ENCODE measurements at regions not wholly inside any gene's neighbourhood (a gene's known extent, or its start where the extent isn't known, plus 50 kb on each side); places are given as distances from the start of the nearest gene placed in this dataset.
"Not testable (repeated sequence)": the region's sequence is repeated elsewhere in the genome, so short reads cannot be mapped to it uniquely, and the experiment has no call there.

DNA sequence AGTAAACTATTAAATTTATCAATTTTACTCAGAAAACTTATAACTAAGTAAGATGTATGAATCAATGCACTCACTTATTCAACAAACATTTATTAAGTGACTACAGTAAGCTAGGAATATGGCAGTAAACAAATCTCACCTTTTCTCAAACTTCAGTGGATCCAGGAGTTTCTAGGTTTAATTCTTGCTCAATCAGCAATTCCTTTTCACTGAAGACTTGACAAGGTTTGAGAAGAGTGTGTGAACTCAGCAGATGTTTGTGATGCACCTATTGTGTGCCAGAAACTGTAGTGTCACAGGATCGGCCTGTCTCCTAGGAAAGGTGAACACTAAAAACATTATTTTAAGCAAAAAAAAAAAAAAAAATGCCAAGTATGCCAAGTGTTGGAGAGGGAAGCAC lies 167.8 kb downstream of the ALG10 start:
- no peak for DNase-seq (ENCODE audit: low read depth, low spot score)

DNA sequence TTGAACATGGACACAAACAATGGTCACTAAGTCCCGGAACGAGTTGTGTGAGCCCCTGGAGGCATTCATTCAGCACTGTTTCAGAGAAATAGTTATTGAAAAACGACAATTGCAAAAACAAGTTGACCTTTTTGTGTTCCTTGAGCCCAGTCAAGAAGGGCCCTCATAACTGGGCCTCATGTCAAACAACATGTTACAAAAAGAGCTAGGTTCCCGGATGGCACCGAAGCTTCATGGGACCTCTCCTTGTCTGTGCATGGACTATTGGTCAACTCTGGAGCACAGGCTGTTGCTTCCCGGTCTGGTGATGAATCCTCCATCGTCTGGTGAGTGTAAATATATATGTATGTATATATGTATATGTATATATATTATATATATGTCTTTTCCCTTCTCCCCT lies 176.6 kb downstream of the ALG10 start:
- DNase-seq (ENCODE audit: low read depth, low spot score) = no peak

DNA sequence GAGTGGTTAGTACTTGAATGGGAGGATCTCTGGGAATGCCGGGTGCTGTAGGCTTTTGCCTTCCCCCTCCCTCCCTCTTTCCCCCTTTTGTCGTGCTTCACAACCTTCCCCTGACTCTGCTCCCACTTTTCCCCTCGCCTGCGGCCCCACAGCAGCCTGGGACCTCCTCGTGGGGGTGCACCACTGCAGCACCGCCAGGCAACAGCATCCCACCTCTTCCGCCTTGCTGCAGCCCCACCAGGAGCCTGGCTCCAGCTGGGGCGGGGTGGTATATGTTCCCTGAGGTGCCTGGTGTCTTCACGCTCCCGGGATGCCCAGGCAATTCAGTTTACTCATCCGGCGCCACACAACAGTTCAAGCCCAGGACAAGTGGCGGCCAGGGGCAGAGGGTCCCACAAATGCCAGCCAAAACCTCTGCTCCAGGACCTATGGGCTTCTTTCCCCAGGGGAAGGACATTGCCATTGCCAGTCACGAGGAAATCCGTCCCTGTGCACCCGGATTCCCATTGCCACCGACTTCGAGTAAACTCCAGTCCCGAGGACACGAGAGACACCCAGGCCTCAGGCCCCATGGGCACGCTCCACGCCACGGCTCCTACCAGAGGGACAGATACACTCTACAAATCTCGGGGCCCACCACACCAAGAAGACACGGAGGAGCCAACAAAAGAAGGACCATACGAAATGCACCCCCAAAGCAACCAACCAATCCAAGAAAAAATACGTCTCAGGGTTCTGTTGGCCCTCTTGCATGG lies 181.7 kb downstream of the ALG10 start:
- DNase-seq (ENCODE audit: low read depth, low spot score) = no peak

DNA sequence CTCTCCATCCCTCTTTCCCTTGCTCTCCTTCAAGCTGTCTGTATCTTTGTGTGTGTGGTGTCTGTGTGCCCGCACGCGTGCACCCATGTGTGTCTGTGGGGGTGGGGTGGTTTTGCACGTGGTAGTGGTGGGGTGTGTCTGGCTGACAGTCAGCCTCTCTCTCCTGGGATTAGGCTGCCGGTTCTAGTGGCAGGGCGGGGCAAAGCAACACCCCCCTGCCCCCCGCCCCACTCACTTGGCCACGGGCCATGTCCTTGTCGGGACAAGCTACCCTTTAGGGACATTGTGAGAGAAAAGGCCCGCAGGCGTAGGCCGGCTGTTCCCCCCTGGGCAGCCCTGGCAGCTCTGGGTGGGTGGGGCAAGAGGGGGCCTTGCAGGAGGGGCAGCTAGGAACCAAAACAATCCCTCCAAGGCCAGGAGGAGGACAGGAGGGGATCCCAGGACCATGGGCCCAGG lies 182.6 kb downstream of the ALG10 start:
- no peak for DNase-seq (ENCODE audit: low read depth, low spot score)

DNA sequence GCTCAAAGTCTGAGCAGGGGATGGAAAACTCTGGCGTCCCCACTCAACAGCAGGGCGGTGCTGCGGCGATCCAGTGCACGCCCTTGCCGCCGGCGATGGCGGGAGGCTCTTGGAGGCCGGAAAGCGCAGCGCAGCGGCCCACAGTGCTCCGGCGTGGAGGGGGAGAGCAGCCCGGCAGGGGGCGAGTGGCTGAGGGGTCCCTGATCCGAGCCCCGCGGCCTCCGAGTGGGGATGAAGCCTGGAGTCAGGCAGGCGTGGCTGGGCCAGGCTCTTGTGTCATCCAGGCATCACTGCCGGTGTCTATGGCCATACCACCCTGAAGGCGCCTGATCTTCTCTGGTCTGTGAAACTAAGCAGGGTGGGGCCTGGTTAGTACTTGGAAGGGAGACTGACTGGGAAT lies 183.1 kb downstream of the ALG10 start:
- no peak for DNase-seq (ENCODE audit: low read depth, low spot score)

DNA sequence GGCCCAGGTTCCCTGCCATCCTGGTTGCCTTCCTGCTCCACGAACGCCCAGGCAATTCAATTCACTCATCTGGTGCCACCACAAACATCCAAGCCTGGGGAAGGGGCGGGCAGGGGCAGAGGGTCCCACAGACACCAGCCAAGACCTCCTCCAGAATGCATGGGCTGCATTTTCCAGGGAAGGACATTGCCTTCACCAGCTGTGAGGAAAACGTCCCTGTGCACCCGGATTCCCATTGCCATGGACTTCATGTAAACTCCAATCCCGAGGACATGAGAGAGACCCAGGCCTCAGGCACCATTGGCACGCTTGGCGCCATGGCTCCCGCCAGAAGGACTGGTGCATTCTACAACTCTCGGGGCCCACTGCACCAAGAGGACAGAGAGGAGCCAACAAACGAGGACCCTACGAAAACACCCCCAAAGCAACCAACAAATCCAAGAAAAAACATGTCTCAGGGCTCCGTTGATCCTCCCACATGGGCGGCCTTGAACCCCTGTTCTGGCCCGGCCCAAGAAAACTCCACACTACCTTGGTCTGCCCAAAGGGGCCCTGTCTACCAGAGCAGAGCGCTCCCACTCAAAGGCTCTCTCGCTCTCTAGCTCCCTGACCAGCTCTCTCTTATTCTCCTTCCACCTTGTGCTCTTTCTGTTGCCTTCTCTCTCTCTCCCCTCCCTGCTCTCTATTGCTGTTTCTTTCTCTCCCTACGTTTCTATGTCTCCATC lies 183.9 kb downstream of the ALG10 start:
- no peak for DNase-seq (ENCODE audit: low read depth, low spot score)

DNA sequence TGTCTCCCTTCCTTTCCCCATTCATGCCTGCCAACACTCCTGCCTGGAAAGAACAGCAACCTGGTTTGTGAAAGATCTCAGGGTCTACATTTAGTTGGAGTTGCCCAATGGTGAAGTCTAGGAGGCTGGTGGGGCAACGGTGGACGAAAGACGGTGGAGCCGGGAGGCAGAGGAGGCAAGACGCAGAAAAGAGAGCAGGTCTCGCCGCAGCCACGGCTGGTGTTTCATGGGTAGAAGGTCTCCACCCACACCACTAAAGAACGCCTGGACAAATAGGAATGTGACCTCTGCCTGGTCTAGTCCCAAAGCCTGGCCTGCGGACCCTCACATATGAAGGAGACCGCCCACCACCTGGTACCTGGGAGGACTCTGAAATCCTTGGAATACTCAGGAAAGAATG lies 185.6 kb downstream of the ALG10 start:
- no peak for DNase-seq (ENCODE audit: low read depth, low spot score)

DNA sequence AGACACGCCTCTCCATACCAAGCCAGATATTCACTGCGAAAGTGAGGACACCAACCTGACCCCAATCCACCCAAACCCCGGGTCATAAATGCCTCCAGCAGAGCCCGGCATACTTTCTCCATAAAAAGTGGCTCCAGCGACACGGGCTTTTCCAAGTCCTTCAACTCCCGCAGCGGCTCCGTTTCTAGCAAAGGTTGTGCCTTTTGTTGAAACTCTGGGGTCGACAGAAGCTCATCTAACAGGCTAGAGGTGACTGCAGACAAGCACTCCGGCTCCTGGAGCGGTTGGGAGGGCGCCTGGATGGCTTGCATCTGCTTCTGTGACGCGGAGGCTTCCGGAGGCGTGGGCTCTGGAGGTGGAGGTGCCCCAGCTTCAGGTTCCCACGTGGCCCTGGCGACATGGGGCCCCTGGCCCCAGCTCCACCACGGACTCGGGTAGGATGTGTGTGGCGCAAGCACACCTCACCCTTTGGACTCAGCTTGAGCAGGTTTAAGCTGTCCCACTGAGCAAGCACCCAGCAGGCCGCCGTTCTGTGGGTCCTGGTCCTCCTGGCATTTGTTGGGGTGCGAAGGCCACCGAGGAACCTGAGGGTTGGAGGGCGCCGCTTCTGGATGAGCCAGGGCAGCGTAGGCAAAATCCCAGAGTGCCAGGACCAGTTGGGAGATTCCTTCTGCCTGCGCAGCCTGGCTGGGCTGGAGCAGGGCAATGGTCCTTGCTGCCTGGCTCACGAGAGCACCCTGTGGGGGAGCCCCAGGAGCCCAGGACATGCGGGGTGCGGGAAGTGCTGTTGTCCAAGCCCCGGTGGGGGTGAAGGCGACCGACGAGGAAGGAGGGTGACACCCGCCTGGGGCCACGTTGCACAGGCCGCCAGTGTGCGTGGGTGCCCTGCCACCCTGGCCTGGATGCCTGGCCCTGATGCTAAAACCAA lies 186.3 kb downstream of the ALG10 start:
- DNase-seq (ENCODE audit: low read depth, low spot score) = no peak

DNA sequence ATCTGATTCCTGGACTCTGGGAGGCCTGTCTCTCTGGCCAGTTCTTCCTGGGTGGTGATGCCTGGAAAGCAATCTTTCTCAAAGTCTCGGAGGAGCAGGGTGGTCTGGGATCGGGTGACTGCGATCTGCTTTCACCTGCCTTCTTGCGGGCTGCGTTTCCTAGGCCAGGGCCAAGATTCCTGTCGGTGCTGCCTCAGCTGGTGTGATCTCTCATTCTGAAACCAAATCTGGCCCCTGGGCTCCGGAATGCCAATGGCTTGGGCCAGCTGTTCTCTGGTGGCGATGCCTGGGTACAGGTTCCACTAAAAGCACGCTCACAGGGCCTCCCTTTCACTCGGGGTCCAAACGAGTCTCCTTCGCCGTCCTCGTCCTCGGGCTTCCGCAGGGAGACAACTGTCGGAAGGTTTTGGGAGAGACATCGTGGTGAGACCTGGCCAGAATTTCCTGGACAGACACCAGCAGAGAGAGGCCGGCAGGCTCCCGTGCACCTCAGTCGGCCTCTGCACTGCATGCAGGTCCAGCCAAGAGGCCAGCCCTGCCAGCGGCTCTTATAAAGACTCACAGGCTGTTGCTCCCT lies 187.1 kb downstream of the ALG10 start:
- DNase-seq (ENCODE audit: low read depth, low spot score) = no peak

DNA sequence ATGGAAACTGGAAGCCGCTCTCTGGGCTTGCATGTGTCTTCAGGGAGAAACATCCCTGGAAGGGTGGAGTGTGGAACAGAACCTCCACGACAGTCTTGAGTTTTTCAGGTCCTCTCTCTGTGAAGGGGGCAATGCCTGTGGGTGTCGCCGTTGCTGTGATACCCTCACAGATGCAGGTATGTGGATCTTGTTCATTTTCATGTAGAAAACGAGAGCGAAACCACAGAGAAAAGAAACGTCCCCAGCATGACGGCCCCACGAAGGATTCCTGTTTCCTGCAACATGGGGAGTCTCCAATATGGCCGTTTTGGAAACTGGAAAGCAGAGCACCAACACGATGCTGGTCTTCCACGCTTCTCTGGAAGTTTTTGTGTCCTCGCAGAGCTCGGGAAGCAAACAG lies 187.9 kb downstream of the ALG10 start:
- no peak for DNase-seq (ENCODE audit: low read depth, low spot score)

DNA sequence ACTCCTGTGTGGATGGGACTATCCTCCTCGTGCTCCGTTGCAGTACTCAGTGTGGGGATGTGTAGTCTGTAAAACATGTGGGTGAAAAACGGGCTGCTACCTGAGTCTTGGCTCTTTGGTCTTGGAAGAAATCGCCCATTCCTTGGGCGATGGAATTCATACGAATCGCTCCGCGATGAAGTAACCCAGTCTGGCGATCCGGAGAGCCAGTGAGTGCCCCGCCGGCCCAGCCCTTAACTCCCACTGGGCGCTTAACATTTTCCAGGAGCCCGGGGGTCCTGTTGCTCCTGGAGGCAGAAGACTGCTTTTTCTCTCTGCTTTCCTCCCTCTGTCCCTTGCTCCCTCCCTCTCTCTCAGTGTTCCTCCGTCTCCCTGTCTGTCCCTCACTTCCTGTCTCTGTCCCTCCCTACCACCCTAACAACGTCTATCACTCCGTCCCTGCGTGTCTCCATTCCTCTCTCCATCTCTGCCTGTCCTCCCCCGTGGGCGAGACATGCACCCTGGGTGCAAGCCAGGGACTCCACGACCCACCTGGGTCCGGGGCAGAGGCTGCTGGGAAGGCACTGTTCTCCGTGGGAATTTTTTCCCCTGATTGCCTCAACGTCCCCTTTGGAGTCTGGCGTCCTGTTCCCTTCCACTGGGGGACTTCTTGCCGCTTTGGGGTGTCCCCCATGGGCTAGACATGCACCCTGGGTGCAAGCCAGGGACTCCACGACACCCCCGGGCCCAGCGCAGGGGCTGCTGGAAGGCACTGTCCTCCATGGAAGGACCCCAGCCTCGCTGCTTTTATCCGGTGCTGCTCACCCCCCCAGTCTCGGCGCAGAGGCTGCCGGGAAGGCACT lies 188.6 kb downstream of the ALG10 start:
- no peak for DNase-seq (ENCODE audit: low read depth, low spot score)

DNA sequence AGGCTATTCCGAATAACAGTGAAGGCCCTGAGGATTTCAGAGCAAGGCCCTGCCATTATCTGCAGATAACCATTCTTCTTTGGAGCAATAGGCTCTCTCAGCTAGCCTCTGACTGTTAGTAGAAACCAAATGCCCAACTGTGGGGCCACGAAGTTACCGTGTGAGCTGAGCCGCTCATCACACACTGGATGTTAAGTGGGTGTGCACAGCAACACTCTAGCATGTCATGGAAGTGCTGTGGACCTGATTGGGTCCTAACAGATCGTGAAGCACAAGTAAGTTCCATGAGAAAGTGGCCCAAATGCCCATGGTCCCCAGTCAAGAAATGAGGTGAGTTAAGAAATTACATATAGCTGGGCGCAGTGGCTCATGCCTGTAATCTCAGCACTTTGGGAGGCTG lies 190.4 kb downstream of the ALG10 start:
- no peak for DNase-seq (ENCODE audit: low read depth, low spot score)

DNA sequence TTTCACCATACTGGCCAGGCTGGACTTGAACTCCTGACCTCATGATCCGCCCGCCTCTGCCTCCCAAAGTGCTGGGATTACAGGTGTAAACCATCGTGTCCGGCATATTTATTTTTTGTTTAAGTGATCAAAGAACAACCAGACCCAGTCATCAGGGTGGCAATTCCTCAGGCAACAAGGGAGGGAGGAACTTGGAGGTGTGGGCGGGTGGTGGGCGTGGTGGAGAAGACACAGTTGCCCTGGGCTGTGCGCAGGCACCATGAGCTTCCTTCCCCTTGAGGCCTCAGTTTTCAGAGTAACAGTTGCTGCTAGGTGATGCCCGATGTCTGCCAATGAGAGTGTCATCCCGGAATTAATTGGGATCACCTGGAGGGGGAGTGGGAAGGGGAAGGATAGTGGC lies 191.7 kb downstream of the ALG10 start:
- no peak for DNase-seq (ENCODE audit: low read depth, low spot score)

DNA sequence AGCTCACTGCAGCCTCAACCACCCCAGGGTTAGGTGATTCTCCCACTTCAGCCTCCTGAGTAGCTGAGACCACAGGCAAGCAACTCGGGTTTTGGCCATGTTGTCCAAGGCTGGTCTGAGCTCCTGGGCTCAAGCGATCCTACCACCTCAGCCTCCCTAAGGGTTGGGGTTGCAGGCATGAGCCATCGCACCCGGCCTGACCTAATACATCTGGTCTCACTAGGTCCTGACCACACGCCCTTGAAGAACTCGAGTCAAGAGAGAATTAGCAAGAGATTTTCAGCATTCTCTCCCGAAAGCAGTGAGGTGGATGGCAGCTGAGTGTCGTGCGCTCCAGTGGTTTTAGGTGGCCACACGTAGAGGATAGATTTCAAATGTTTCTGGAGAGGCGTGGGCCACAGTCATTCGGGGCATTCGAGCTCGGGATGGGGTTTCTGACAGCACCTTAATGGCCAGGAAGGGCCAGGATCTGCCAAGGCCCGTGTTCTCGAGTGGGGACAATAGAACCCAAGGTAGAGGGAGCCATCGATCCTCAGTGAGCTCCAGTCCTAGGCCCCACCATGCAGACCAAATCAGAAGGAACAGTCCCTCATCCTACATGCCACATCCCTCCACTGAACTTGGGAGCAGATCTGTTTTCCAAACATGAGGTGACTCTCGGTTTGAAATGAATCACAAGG lies 193.1 kb downstream of the ALG10 start:
- no peak for DNase-seq (ENCODE audit: low read depth, low spot score)

DNA sequence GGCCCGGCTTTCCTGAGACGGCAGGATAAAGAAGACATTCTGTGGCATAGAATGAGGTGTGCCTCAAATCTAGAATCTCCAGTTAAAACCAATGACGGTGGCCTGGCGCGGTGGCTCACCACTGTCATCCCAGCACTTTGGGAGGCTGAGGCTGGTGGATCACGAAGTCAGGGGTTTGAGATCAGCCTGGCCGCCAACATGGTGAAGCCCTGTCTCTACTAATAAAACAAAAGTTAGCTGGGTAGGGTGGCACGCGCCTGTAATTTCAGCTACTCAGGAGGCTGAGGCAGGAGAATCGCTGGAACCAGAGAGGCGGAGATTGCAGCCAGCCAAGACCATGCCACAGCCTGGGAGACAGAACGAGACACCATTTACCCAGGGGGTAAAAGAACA lies 193.6 kb downstream of the ALG10 start:
- no peak for DNase-seq (ENCODE audit: low read depth, low spot score)

DNA sequence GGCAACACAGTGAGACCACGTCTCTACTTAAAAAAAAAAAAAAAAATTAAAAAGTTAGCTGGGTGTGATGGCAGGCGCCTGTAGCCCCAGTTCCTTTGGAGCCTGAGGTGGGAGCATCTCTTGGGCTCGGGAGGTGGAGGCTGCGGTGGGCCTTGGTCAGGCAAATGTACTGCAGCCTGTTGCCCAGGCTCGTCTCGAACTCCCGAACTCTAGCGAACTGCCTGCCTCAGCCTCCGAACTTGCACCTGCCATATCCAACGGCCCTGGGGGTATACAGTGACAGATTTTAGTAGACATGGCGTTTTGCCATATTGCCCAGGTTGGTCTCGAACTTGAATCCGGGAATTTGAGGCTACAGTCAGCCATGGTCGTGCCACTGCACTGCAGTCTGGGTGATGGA lies 195.4 kb downstream of the ALG10 start:
- DNase-seq (ENCODE audit: low read depth, low spot score) = no peak

DNA sequence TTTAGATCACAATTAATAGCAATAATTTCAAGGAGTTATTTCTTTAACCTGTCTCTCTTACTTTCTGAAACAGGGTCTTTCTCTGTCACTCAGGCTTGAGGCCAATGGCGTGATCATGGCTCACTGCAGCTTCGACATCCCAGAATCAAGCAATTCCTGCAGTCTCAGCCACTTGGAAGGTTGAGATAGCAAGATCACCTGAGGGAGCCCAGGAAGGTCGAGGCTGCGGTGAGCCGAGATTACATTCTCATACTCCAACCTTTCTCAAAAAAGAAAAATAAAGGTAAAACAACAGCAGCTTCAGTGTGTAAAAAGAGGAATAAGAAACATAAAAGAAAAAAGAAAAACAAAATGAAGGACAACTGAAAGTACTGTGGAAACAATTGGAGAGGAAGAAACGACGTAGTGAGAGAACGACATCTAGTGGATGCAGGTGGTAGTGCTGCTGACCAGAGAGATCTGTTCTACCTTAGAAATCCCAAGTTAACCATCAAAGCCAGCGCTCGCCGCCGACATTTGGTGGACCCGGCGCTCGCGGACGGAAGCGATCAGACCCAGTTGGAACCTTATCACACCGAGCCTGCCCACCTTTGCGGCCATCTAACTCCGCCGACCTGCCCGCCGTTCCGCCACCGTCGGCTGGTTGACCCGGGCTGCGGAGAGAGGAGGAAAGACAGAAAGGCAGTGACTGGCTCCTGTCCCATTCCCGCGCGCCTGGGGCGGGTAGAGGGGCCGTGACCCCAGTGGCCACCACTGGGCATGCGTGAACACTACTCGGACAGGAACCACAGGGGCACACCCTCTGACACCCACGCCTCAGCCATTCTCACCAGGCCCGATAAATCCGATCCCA lies 196.1 kb downstream of the ALG10 start:
- DNase-seq (ENCODE audit: low read depth, low spot score) = peak; percentile 85

DNA sequence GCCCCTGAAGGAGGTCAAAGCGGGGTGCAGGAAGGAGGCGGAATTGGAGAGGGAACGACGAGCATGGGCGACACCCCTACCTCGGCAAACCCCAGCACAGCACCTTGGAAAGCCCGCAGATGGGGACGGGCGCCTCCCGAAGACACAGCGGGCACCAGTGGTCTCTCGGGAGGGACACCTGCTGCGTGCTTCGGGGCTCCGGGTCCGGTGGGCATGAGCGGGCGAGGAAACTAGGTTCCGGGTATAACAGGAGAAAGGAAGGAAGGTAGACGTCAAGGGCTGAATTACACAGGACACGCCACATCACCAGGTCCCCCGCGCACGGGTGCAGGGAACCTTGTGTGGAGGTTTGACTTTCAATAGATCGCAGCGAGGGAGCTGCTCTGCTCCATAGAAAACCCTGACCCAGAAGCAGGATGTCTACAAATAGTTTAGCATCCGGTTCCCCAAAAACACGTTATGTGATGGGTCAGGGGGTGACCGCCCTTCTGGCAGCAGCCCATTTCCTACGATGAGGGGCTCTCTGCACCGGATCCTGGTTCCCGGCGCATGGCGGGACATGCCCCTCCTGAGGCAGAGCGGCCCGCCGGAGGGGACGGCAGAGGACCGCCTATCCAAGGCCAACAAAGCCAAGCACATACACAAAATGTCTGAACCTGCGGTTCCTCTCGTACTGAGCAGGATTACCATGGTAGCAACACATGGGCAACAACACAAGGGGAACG lies 196.9 kb downstream of the ALG10 start:
- DNase-seq (ENCODE audit: low read depth, low spot score) = no peak

DNA sequence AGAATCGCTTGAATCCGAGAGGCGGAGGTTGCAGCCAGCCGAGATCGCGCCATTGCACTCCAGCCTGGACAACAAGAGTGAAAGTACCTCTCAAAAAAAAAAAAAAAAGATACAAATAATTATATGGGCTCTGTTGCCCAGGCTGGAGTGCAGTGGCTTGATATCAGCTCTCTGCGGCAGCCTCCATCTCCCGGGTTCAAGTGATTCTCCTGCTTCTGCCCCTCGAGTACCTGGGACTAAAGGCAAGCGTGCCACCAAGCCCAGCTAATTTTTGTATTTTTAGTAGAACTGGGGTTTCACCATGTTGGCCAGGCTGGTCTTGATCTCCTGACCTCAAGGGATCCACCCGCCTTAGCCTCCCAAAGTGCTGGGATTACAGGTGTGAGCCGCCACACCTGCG lies 197.8 kb downstream of the ALG10 start:
- not testable (repeated sequence) for DNase-seq (ENCODE audit: low read depth, low spot score)

Measured in ELF-1 (cell line).